ENCODE measurements at regions not wholly inside any gene's neighbourhood (a gene's known extent, or its start where the extent isn't known, plus 50 kb on each side); places are given as distances from the start of the nearest gene placed in this dataset.

GRCh38 chr2:35104309-35104708 lies 1251.3 kb upstream of the CRIM1 start:
- no peaks in the 10 kb centered on the region for H3F3A ChIP-seq (ENCODE audit: low read depth)
- H3K27ac ChIP-seq, result no peak overlapping the region
- Mint-ChIP-seq H3K9me3 (no peaks in the 10 kb centered on the region), H3K36me3 (no peaks in the 10 kb centered on the region), H3K4me3 (no peak overlapping the region), H3K27me3 (ENCODE audit: insufficient read depth, low read depth) (peaks cover 2% of the 10 kb centered on the region), H3K4me1 (no peaks in the 10 kb centered on the region), H3K27ac (no peak overlapping the region)
- no peak for DNase-seq (ENCODE audit: low spot score)
- no peaks in the 10 kb centered on the region for H4K20me1 ChIP-seq (ENCODE audit: low read depth)
- no peaks in the 10 kb centered on the region for H3K4me1 ChIP-seq
- H3K79me2 ChIP-seq (ENCODE audit: low read depth), result no peaks in the 10 kb centered on the region
- H2AFZ ChIP-seq (replicated peaks), result no peak overlapping the region
- TF ChIP-seq CTCF (IDR thresholded peaks at IDR 0.05) (no peak), EZH2 (IDR thresholded peaks at IDR 0.05) (no peak), EZH2phosphoT487 (IDR thresholded peaks at IDR 0.05) (no peak)
- H3K9me3 ChIP-seq (ENCODE audit: low read depth), result no peaks in the 10 kb centered on the region
- no peak overlapping the region for H3K9ac ChIP-seq
- H3K36me3 ChIP-seq, result no peaks in the 10 kb centered on the region
- no peak overlapping the region for H3K4me2 ChIP-seq
- H3K27me3 ChIP-seq, result no peaks in the 10 kb centered on the region
- H3K4me3 ChIP-seq, result no peak overlapping the region

GRCh38 chr2:35099342-35099741 lies 1256.2 kb upstream of the CRIM1 start:
- H3K4me1 Mint-ChIP-seq, result no peaks in the 10 kb centered on the region
- Histone ChIP-seq H3K4me1 (no peaks in the 10 kb centered on the region), H3K27ac (no peak overlapping the region), H3K9ac (no peak overlapping the region), H4K20me1 (ENCODE audit: low read depth) (no peaks in the 10 kb centered on the region), H3K27me3 (no peaks in the 10 kb centered on the region), H2AFZ (replicated peaks) (no peak overlapping the region), H3K4me2 (no peak overlapping the region), H3K9me3 (ENCODE audit: low read depth) (no peaks in the 10 kb centered on the region), H3K4me3 (no peak overlapping the region), H3K79me2 (ENCODE audit: low read depth) (no peaks in the 10 kb centered on the region), H3K36me3 (no peaks in the 10 kb centered on the region), H3F3A (ENCODE audit: low read depth) (no peaks in the 10 kb centered on the region)
- no peaks in the 10 kb centered on the region for H3K36me3 Mint-ChIP-seq
- peak; percentile 13 for DNase-seq (ENCODE audit: low spot score)
- H3K9me3 Mint-ChIP-seq, result no peaks in the 10 kb centered on the region
- TF ChIP-seq CTCF (IDR thresholded peaks at IDR 0.05) (no peak), EZH2phosphoT487 (IDR thresholded peaks at IDR 0.05) (no peak), EZH2 (IDR thresholded peaks at IDR 0.05) (no peak)
- no peak overlapping the region for H3K4me3 Mint-ChIP-seq
- H3K27ac Mint-ChIP-seq, result no peak overlapping the region
- H3K27me3 Mint-ChIP-seq (ENCODE audit: insufficient read depth, low read depth), result peaks cover 2% of the 10 kb centered on the region

- Histone ChIP-seq H3K9me3 (ENCODE audit: low read depth) (no peaks in the 10 kb centered on the region), H3K4me1 (no peaks in the 10 kb centered on the region), H3K79me2 (ENCODE audit: low read depth) (no peaks in the 10 kb centered on the region), H3K9ac (no peak overlapping the region), H2AFZ (replicated peaks) (peak overlapping the region; percentile 89), H3K27ac (no peak overlapping the region), H4K20me1 (ENCODE audit: low read depth) (no peaks in the 10 kb centered on the region), H3K27me3 (no peaks in the 10 kb centered on the region), H3K4me3 (no peak overlapping the region), H3K36me3 (no peaks in the 10 kb centered on the region), H3K4me2 (no peak overlapping the region), H3F3A (ENCODE audit: low read depth) (no peaks in the 10 kb centered on the region)
- DNase-seq (ENCODE audit: low spot score), result no peak
- TF ChIP-seq EZH2phosphoT487 (IDR thresholded peaks at IDR 0.05) (no peak), EZH2 (IDR thresholded peaks at IDR 0.05) (no peak), CTCF (IDR thresholded peaks at IDR 0.05) (no peak)
- Mint-ChIP-seq H3K27ac (no peak overlapping the region), H3K4me3 (no peak overlapping the region), H3K4me1 (no peaks in the 10 kb centered on the region), H3K36me3 (no peaks in the 10 kb centered on the region), H3K27me3 (ENCODE audit: insufficient read depth, low read depth) (no peaks in the 10 kb centered on the region), H3K9me3 (no peaks in the 10 kb centered on the region)
These were observed 1273.5 kb upstream of the CRIM1 start for GRCh38 chr2:35082072-35082471.

- Histone ChIP-seq H3K36me3 (no peaks in the 10 kb centered on the region), H3K4me3 (no peak overlapping the region), H4K20me1 (ENCODE audit: low read depth) (no peaks in the 10 kb centered on the region), H2AFZ (replicated peaks) (no peak overlapping the region), H3K79me2 (ENCODE audit: low read depth) (no peaks in the 10 kb centered on the region), H3K27me3 (no peaks in the 10 kb centered on the region), H3K4me2 (no peak overlapping the region), H3K9me3 (ENCODE audit: low read depth) (no peaks in the 10 kb centered on the region), H3F3A (ENCODE audit: low read depth) (no peaks in the 10 kb centered on the region), H3K4me1 (no peaks in the 10 kb centered on the region), H3K27ac (no peak overlapping the region), H3K9ac (no peak overlapping the region)
- TF ChIP-seq EZH2phosphoT487 (IDR thresholded peaks at IDR 0.05) (no peak), EZH2 (IDR thresholded peaks at IDR 0.05) (no peak), CTCF (IDR thresholded peaks at IDR 0.05) (no peak)
- Mint-ChIP-seq H3K36me3 (no peaks in the 10 kb centered on the region), H3K27me3 (ENCODE audit: insufficient read depth, low read depth) (no peaks in the 10 kb centered on the region), H3K4me1 (no peaks in the 10 kb centered on the region), H3K4me3 (no peak overlapping the region), H3K27ac (no peak overlapping the region), H3K9me3 (no peaks in the 10 kb centered on the region)
- no peak for DNase-seq (ENCODE audit: low spot score)
These were observed 1274.0 kb upstream of the CRIM1 start for GRCh38 chr2:35081622-35082015.

Data from neural progenitor cell (in vitro differentiated cells).